ENCODE measurements at regions not wholly inside any gene's neighbourhood (a gene's known extent, or its start where the extent isn't known, plus 50 kb on each side); places are given as distances from the start of the nearest gene placed in this dataset.

DNA sequence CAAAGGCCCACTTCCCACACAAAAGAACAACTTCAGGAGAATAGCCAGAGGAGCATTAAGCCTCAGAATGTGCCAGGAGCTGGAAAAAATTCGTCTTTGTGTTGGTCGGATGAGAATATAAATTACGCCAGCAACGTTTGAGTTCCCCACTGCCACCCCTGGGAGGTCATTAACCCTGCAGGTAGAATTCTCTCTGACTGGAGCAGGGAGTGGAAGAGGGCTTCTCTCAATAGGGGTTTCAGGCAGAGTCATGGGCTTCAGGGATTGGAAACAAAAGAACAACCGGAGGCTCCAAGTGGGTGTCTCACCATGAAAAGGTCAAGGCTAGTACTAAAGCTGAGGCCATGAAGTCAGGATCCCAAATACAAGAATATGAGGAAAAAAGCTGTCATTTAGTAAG, 69.0 kb upstream of the DDX18 start:
- Histone ChIP-seq H3K36me3 (ENCODE audit: insufficient read depth, low read length) (no peaks in the 10 kb centered on the region), H3K4me1 (ENCODE audit: insufficient read depth, low read length) (no peaks in the 10 kb centered on the region), H3K79me2 (ENCODE audit: insufficient read depth, low read length) (no peaks in the 10 kb centered on the region), H4K20me1 (ENCODE audit: insufficient read depth, low read length) (no peaks in the 10 kb centered on the region), H2AFZ (ENCODE audit: low read depth, low read length) (no peak overlapping the region), H3K4me2 (ENCODE audit: insufficient read depth, low read length) (no peak overlapping the region), H3K4me3 (ENCODE audit: low read depth in 1 of 2, low read length in 2 of 2) (no peak overlapping the region), H3K9ac (ENCODE audit: low read depth, low read length) (no peak overlapping the region), H3K9me3 (ENCODE audit: insufficient read depth, low read length, severe bottlenecking) (peaks cover 2% of the 10 kb centered on the region), H3K27me3 (ENCODE audit: insufficient read depth, low read length, poor library complexity) (no peaks in the 10 kb centered on the region), H3K27ac (ENCODE audit: low read length) (no peak overlapping the region)
- no peak for TF ChIP-seq EZH2 (IDR thresholded peaks at IDR 0.05; ENCODE audit: borderline replicate concordance, low read depth, low read length, severe bottlenecking)
- TF ChIP-seq, protein P1, sequence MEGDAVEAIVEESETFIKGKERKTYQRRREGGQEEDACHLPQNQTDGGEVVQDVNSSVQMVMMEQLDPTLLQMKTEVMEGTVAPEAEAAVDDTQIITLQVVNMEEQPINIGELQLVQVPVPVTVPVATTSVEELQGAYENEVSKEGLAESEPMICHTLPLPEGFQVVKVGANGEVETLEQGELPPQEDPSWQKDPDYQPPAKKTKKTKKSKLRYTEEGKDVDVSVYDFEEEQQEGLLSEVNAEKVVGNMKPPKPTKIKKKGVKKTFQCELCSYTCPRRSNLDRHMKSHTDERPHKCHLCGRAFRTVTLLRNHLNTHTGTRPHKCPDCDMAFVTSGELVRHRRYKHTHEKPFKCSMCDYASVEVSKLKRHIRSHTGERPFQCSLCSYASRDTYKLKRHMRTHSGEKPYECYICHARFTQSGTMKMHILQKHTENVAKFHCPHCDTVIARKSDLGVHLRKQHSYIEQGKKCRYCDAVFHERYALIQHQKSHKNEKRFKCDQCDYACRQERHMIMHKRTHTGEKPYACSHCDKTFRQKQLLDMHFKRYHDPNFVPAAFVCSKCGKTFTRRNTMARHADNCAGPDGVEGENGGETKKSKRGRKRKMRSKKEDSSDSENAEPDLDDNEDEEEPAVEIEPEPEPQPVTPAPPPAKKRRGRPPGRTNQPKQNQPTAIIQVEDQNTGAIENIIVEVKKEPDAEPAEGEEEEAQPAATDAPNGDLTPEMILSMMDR (IDR thresholded peaks at IDR 0.05; ENCODE audit: borderline replicate concordance, extremely low read depth, low read length, poor library complexity, severe bottlenecking) = no peak
- DNase-seq (no peak), ATAC-seq (ENCODE audit: insufficient read depth, low read depth) (no peak)

DNA sequence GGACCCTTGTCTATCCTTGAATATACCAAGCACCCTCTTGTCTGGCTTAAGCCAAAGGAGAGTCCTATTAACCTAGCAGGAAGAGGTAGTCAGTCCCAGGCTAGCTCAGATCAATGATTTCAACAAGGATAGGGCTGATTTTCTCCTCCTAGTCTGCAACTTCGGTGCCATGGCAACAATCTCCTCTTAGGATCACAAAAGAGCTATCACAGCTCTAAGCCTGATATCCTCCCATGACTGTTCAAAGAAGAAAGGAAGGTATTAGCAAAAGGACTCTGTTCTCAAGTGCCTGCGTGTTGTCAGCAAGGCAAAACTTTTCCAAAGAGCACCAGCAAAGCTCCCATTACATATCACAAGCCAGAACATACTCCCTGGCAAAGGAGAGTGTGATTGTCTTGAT, 58.7 kb upstream of the DDX18 start:
- DNase-seq (no peak), ATAC-seq (ENCODE audit: insufficient read depth, low read depth) (no peak)
- no peak overlapping the region for H2AFZ ChIP-seq (ENCODE audit: low read depth, low read length)
- H3K27me3 ChIP-seq (ENCODE audit: insufficient read depth, low read length, poor library complexity) = no peaks in the 10 kb centered on the region
- no peaks in the 10 kb centered on the region for H3K4me1 ChIP-seq (ENCODE audit: insufficient read depth, low read length)
- no peak overlapping the region for H3K27ac ChIP-seq (ENCODE audit: low read length)
- H3K9me3 ChIP-seq (ENCODE audit: insufficient read depth, low read length, severe bottlenecking) = no peaks in the 10 kb centered on the region
- H4K20me1 ChIP-seq (ENCODE audit: insufficient read depth, low read length) = no peaks in the 10 kb centered on the region
- no peaks in the 10 kb centered on the region for H3K36me3 ChIP-seq (ENCODE audit: insufficient read depth, low read length)
- H3K4me3 ChIP-seq (ENCODE audit: low read depth in 1 of 2, low read length in 2 of 2) = no peak overlapping the region
- no peaks in the 10 kb centered on the region for H3K79me2 ChIP-seq (ENCODE audit: insufficient read depth, low read length)
- no peak overlapping the region for H3K4me2 ChIP-seq (ENCODE audit: insufficient read depth, low read length)
- H3K9ac ChIP-seq (ENCODE audit: low read depth, low read length) = no peak overlapping the region
- no peak for TF ChIP-seq EZH2 (IDR thresholded peaks at IDR 0.05; ENCODE audit: borderline replicate concordance, low read depth, low read length, severe bottlenecking)
- TF ChIP-seq, protein P1 (IDR thresholded peaks at IDR 0.05; ENCODE audit: borderline replicate concordance, extremely low read depth, low read length, poor library complexity, severe bottlenecking) = no peak

DNA sequence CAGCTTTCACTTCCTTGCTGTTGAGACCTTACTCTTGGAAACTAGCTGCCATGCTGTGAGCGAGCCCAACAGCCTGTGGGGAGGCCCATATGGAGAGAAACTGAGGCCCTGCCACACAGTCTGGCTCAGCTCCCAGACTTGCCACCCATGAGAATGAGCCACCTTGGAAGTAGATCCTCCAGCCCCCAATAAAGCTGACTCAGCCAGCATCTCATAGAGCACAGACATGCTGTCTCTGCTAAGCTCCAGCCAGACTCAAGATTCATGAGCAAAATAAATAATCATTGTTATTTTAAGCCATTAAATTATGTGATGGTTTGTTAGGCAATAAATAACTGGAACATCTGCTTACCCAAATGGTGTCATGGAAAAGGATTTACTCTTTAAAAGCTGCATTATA, 53.6 kb upstream of the DDX18 start:
- no peak overlapping the region for H3K4me3 ChIP-seq (ENCODE audit: low read depth in 1 of 2, low read length in 2 of 2)
- DNase-seq (no peak), ATAC-seq (ENCODE audit: insufficient read depth, low read depth) (no peak)
- no peaks in the 10 kb centered on the region for H3K27me3 ChIP-seq (ENCODE audit: insufficient read depth, low read length, poor library complexity)
- H3K9ac ChIP-seq (ENCODE audit: low read depth, low read length) = no peak overlapping the region
- H2AFZ ChIP-seq (ENCODE audit: low read depth, low read length) = no peak overlapping the region
- H4K20me1 ChIP-seq (ENCODE audit: insufficient read depth, low read length) = no peaks in the 10 kb centered on the region
- TF ChIP-seq, protein P1 (IDR thresholded peaks at IDR 0.05; ENCODE audit: borderline replicate concordance, extremely low read depth, low read length, poor library complexity, severe bottlenecking) = no peak
- TF ChIP-seq EZH2 (IDR thresholded peaks at IDR 0.05; ENCODE audit: borderline replicate concordance, low read depth, low read length, severe bottlenecking) = no peak
- no peak overlapping the region for H3K4me2 ChIP-seq (ENCODE audit: insufficient read depth, low read length)
- H3K79me2 ChIP-seq (ENCODE audit: insufficient read depth, low read length) = no peaks in the 10 kb centered on the region
- H3K27ac ChIP-seq (ENCODE audit: low read length) = no peak overlapping the region
- H3K9me3 ChIP-seq (ENCODE audit: insufficient read depth, low read length, severe bottlenecking) = no peaks in the 10 kb centered on the region
- no peaks in the 10 kb centered on the region for H3K4me1 ChIP-seq (ENCODE audit: insufficient read depth, low read length)
- H3K36me3 ChIP-seq (ENCODE audit: insufficient read depth, low read length) = no peaks in the 10 kb centered on the region

DNA sequence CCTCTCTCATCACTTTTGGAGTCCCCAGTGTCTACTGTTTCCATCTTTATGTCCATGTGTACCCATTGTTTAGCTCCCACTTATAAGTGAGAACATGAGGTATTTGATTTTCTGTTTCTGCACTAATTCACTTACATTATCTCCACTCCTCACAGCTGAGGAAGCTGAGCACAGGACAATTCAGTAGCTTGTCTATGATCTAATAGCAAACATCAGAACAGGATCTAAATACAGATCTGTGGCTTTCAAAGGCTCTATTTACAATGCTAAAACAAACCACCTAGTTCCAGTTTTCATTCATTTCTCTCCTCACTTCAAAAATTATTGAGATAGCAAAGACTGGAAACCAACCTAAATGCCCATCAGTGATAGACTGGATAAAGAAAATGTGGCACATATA, 52.0 kb upstream of the DDX18 start:
- TF ChIP-seq, protein P1 (IDR thresholded peaks at IDR 0.05; ENCODE audit: borderline replicate concordance, extremely low read depth, low read length, poor library complexity, severe bottlenecking) = no peak
- no peak for TF ChIP-seq EZH2 (IDR thresholded peaks at IDR 0.05; ENCODE audit: borderline replicate concordance, low read depth, low read length, severe bottlenecking)
- Histone ChIP-seq H3K4me2 (ENCODE audit: insufficient read depth, low read length) (no peak overlapping the region), H4K20me1 (ENCODE audit: insufficient read depth, low read length) (no peaks in the 10 kb centered on the region), H3K4me1 (ENCODE audit: insufficient read depth, low read length) (no peaks in the 10 kb centered on the region), H3K4me3 (ENCODE audit: low read depth in 1 of 2, low read length in 2 of 2) (no peak overlapping the region), H2AFZ (ENCODE audit: low read depth, low read length) (no peak overlapping the region), H3K9ac (ENCODE audit: low read depth, low read length) (no peak overlapping the region), H3K36me3 (ENCODE audit: insufficient read depth, low read length) (no peaks in the 10 kb centered on the region), H3K27ac (ENCODE audit: low read length) (no peak overlapping the region), H3K27me3 (ENCODE audit: insufficient read depth, low read length, poor library complexity) (no peaks in the 10 kb centered on the region), H3K79me2 (ENCODE audit: insufficient read depth, low read length) (no peaks in the 10 kb centered on the region), H3K9me3 (ENCODE audit: insufficient read depth, low read length, severe bottlenecking) (no peaks in the 10 kb centered on the region)
- DNase-seq = no peak
- no peak for ATAC-seq (ENCODE audit: insufficient read depth, low read depth)

Measured in DND-41 (cell line).